KMS-11 (cell line): ENCODE measurements at regions not wholly inside any gene's neighbourhood (a gene's known extent, or its start where the extent isn't known, plus 50 kb on each side); places are given as distances from the start of the nearest gene placed in this dataset.

Source experiments
- H2AFZ ChIP-seq: fragments of 200-600 bp; sonication (generic); 2 replicates; pipeline ENCODE4 v1.6.1; 2016; ENCODE audit warnings: antibody characterized with exemption, mixed run types, low read depth
- H3K27ac ChIP-seq: fragments of 200-600 bp; sonication (generic); 2 replicates; pipeline ENCODE4 v1.6.1; 2016; ENCODE audit warnings: mild to moderate bottlenecking, mixed run types
- H3K27me3 ChIP-seq: fragments of 200-600 bp; sonication (generic); 2 replicates; pipeline ENCODE4 v1.6.1; 2017; ENCODE audit warnings: mild to moderate bottlenecking, low read depth, mixed run types, moderate library complexity; ENCODE audit not compliant: insufficient read depth
- H3K36me3 ChIP-seq: fragments of 200-600 bp; sonication (generic); 2 replicates; pipeline ENCODE4 v1.6.1; 2017; ENCODE audit warnings: mild to moderate bottlenecking, mixed run types; ENCODE audit not compliant: insufficient read depth
- H3K4me1 ChIP-seq: fragments of 200-600 bp; sonication (generic); 2 replicates; pipeline ENCODE4 v1.6.1; 2016; ENCODE audit warnings: mild to moderate bottlenecking, low read depth, mixed run types; ENCODE audit not compliant: poor library complexity, severe bottlenecking
- H3K4me2 ChIP-seq: fragments of 200-600 bp; sonication (generic); 2 replicates; pipeline ENCODE4 v1.7.0; 2016; ENCODE audit warnings: mild to moderate bottlenecking, mixed run types
- H3K4me3 ChIP-seq: fragments of 200-600 bp; sonication (generic); IDR thresholded peaks from 2 replicates; pipeline ENCODE4 v1.6.1; 2017; ENCODE audit warnings: low read depth, low read length, mixed read lengths; ENCODE audit not compliant: insufficient read depth
- H3K79me2 ChIP-seq: fragments of 200-600 bp; sonication (generic); 2 replicates; pipeline ENCODE4 v1.6.1; 2016; ENCODE audit warnings: low read depth, mixed run types; ENCODE audit not compliant: insufficient read depth
- H3K9ac ChIP-seq: fragments of 200-600 bp; sonication (generic); 2 replicates; pipeline ENCODE4 v1.6.1; 2016; ENCODE audit warnings: mild to moderate bottlenecking, mixed run types
- H4K20me1 ChIP-seq: fragments of 200-600 bp; sonication (generic); 2 replicates; pipeline ENCODE4 v1.6.1; 2016; ENCODE audit warnings: mild to moderate bottlenecking, mixed run types; ENCODE audit not compliant: insufficient read depth
- CTCF ChIP-seq: fragments of 200-600 bp; sonication (generic); conservative IDR thresholded peaks from 2 replicates; pipeline ENCODE4 v1.6.1; 2017; ENCODE audit warnings: low read depth, mild to moderate bottlenecking, antibody characterized with exemption, low read length, moderate library complexity, mixed read lengths

GRCh38 chr13:97880311-97880675, 73.2 kb upstream of the IPO5 start:
- Histone ChIP-seq H4K20me1 (no peaks in the 10 kb centered on the region), H2AFZ (no peak overlapping the region), H3K9ac (no peak overlapping the region), H3K27ac (no peak overlapping the region), H3K4me3 (no peak overlapping the region), H3K79me2 (no peaks in the 10 kb centered on the region), H3K4me1 (no peaks in the 10 kb centered on the region), H3K4me2 (no peak overlapping the region), H3K36me3 (no peaks in the 10 kb centered on the region), H3K27me3 (no peaks in the 10 kb centered on the region)
- no peak for TF ChIP-seq CTCF

GRCh38 chr13:97881556-97881955, 71.9 kb upstream of the IPO5 start:
- Histone ChIP-seq H3K36me3 (no peaks in the 10 kb centered on the region), H3K4me3 (no peak overlapping the region), H3K4me1 (no peaks in the 10 kb centered on the region), H3K4me2 (no peak overlapping the region), H3K27ac (no peak overlapping the region), H4K20me1 (no peaks in the 10 kb centered on the region), H3K9ac (no peak overlapping the region), H2AFZ (no peak overlapping the region), H3K79me2 (no peaks in the 10 kb centered on the region), H3K27me3 (no peaks in the 10 kb centered on the region)
- no peak for TF ChIP-seq CTCF

- H3K4me1 ChIP-seq, result no peaks in the 10 kb centered on the region
- no peaks in the 10 kb centered on the region for H3K27me3 ChIP-seq
- H2AFZ ChIP-seq, result no peak overlapping the region
- H3K4me2 ChIP-seq, result no peak overlapping the region
- no peak overlapping the region for H3K27ac ChIP-seq
- no peaks in the 10 kb centered on the region for H4K20me1 ChIP-seq
- TF ChIP-seq CTCF, result no peak
- no peaks in the 10 kb centered on the region for H3K36me3 ChIP-seq
- H3K9ac ChIP-seq, result no peak overlapping the region
- H3K4me3 ChIP-seq, result no peak overlapping the region
- no peaks in the 10 kb centered on the region for H3K79me2 ChIP-seq
Measured at GRCh38 chr13:97883396-97883795, 70.1 kb upstream of the IPO5 start.

- H3K27ac ChIP-seq, result no peak overlapping the region
- no peaks in the 10 kb centered on the region for H3K36me3 ChIP-seq
- no peaks in the 10 kb centered on the region for H3K27me3 ChIP-seq
- H4K20me1 ChIP-seq, result no peaks in the 10 kb centered on the region
- no peak for TF ChIP-seq CTCF
- H3K4me3 ChIP-seq, result no peak overlapping the region
- H3K4me1 ChIP-seq, result no peaks in the 10 kb centered on the region
- no peaks in the 10 kb centered on the region for H3K79me2 ChIP-seq
- no peak overlapping the region for H3K9ac ChIP-seq
- H3K4me2 ChIP-seq, result no peak overlapping the region
- no peak overlapping the region for H2AFZ ChIP-seq
Measured at GRCh38 chr13:97884707-97885468, 68.6 kb upstream of the IPO5 start.
